Spinal cord (tissue), 9 donors: ENCODE measurements at regions not wholly inside any gene's neighbourhood (a gene's known extent, or its start where the extent isn't known, plus 50 kb on each side); places are given as distances from the start of the nearest gene placed in this dataset.
A peak's percentile ranks its signal among the peaks of the same experiment; 100 is the strongest.

Experiments used
- DNase-seq, 6 donors: peaks; one replicate each; pipeline versions ENCODE4 v3.0.0 to v3.0.0-alpha.2; 2013 to 2015; ENCODE audit warnings: low spot score in 6 of 6, low read depth in 4 of 6
- H3K27ac ChIP-seq: one replicate; pipeline ENCODE4 v1.5.1; 2013; ENCODE audit warnings: low read depth, low read length, control low read depth
- H3K27me3 ChIP-seq: one replicate; pipeline ENCODE4 v1.6.1; 2013; ENCODE audit warnings: low read length; ENCODE audit not compliant: control insufficient read depth, insufficient read depth
- H3K36me3 ChIP-seq: one replicate; pipeline ENCODE4 v1.6.1; 2013; ENCODE audit warnings: low read length; ENCODE audit not compliant: control insufficient read depth, insufficient read depth
- H3K4me1 ChIP-seq: one replicate; pipeline ENCODE4 v1.6.1; 2013; ENCODE audit warnings: low read length; ENCODE audit not compliant: control insufficient read depth, insufficient read depth
- H3K4me3 ChIP-seq: one replicate; pipeline ENCODE4 v1.5.1; 2013; ENCODE audit warnings: low read depth, low read length, control low read depth
- H3K9me3 ChIP-seq: one replicate; pipeline ENCODE4 v1.6.1; 2013; ENCODE audit warnings: low read length; ENCODE audit not compliant: control insufficient read depth, insufficient read depth
- WGBS: methylation state at CpG from one replicate; pipeline ENCODE4 v1.1.5; 2013; ENCODE audit warnings: missing lambda C conversion rate; ENCODE audit not compliant: insufficient coverage; 5-methylcytosine and 5-hydroxymethylcytosine counted together
- donor health status: healthy.

DNA sequence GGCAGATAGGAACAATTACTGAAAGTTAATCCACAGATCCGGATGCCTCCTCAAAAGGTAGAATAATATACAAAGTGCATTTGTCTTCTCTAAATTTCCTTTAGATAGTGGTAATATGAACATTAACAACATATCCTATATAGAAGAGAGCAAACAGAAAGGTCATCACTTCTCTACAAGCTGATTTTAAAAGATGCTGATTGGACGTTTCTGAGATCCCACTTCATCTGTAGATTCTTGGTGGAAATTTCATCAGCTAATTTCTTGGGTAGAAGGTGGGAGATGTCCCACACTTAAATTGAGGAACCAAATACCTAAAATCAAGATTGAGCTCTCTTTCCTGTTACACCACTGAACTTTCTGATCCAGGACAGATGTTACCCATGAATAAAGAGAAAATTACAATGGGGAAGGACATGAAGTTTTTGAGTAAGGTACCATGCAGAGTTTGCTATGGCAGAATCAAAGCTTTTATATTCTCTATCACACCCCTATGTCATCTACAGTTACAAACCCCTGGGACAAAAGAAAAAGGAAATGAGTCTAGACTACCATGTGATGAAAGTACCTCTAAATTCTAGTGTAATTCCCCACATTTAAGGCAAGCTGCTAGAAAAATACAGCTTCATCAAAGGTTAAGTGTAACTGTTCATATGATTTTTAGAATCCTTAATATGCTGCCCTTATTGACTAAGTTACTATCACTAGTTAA lies 189.2 kb upstream of the SETMAR start:
- Histone ChIP-seq H3K27me3 (no peaks in the 10 kb centered on the region), H3K27ac (no peak overlapping the region), H3K36me3 (no peaks in the 10 kb centered on the region), H3K4me1 (no peaks in the 10 kb centered on the region), H3K9me3 (no peaks in the 10 kb centered on the region), H3K4me3 (no peak overlapping the region)
- WGBS: no CpG with 5 or more reads among the region's 2 CpGs
- no peak for DNase-seq

DNA sequence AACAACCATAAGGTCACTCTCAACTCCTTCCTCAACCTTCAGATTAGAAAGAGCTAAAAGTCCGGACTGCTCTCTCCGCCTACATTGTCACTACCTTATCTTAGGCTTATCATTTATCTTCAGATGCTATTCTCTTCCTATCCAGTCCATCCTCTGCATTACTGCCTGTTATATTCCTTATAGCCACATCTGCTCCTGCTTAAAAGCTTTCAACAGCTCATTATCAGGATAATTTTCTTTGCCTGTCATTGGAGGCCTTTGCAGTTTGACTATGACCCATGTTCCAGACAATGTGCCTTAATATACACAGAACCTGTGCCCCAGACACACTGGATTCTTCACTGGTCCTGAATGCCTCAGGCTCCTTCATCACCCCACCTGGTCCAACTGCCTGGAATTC lies 184.1 kb upstream of the SETMAR start:
- H3K27me3 ChIP-seq: no peaks in the 10 kb centered on the region
- H3K4me1 ChIP-seq: no peaks in the 10 kb centered on the region
- 85% methylated on average over 2 of the region's 2 CpGs for WGBS
- no peak overlapping the region for H3K4me3 ChIP-seq
- no peaks in the 10 kb centered on the region for H3K36me3 ChIP-seq
- H3K9me3 ChIP-seq: no peaks in the 10 kb centered on the region
- no peak overlapping the region for H3K27ac ChIP-seq
- no peak for DNase-seq

DNA sequence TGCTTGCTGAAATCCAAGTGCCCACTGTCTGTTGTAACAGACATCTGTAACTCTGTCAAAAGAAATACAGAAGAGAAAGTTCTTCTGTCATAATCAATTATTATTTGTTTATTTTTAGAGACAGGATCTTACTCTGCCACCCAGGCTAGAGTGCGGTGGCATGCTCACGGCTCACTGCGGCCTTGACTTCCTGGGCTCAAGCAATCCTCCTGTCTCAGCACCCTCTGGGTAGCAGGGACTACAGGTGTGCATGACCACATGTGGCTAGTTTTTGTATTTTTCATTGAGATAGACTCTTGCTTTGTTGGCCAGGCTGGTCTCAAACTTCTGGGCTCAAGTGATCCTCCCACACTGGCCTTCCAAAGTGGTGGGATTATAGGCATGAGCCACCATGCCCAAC lies 177.6 kb upstream of the SETMAR start:
- Histone ChIP-seq H3K27ac (no peak overlapping the region), H3K36me3 (no peaks in the 10 kb centered on the region), H3K4me3 (no peak overlapping the region), H3K27me3 (no peaks in the 10 kb centered on the region), H3K4me1 (no peaks in the 10 kb centered on the region), H3K9me3 (no peaks in the 10 kb centered on the region)
- no peak for DNase-seq
- WGBS: no CpG with 5 or more reads among the region's 3 CpGs

DNA sequence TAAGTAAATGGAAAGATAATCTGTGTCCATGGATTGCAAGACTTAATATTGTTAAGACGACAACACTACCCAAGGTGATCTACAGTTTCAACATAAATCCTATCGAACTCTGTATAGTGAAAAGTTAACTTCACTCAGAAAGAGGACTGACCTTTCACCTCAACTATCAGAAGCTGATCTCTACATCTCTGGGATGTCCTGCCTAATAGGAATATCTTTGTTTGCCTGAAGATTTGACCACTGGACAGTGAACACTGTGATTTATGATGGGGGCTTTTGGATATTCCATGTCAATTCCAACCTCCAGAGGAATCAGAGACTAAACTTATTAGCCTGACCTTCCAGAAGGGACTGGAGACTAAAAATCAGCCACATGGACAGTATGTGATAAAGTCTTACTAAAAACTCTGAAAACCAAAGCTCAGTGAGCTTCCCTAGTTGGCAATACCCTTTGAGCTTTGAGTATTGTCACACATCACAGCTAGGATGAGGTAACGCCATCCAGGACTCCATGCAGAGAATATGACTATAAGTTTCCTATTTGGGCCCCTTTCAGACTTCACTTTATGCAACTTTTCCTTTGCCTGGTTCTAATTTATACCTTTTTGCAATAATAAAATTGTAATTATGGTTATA lies 164.9 kb upstream of the SETMAR start:
- Histone ChIP-seq H3K4me3 (no peak overlapping the region), H3K36me3 (no peaks in the 10 kb centered on the region), H3K27me3 (no peaks in the 10 kb centered on the region), H3K27ac (no peak overlapping the region), H3K4me1 (no peaks in the 10 kb centered on the region), H3K9me3 (no peaks in the 10 kb centered on the region)
- DNase-seq: no peak
- 80% methylated on average over 1 of the region's 3 CpGs for WGBS

DNA sequence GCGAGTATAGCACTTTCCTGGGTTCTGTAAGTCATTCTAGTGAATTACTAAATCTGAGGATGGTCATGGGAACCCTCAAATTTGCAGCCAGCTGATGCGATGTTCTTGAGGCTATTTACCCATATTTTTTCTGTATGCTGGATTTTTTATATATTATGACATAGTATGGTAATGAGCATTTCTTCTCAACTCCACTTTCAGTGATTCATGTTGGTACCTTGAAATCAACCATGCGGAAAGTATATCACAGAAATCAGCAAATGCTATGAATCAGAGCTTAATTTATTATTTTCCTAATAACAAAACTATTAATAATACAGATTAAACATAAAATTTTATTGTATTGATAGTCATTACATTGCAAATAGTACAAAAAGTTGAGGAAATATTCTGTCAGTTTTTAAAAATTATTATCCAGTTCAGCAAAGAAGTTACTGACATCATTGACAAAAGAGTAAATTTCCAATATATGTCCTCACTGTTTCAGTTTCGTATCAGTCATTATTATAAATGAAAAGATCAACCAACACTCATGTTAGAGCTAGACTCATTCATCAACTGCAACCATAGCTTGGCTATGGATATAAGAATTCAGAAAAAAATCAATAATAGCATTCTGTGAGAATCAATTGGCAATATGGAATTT lies 164.3 kb upstream of the SETMAR start:
- no peaks in the 10 kb centered on the region for H3K27me3 ChIP-seq
- H3K4me1 ChIP-seq: no peaks in the 10 kb centered on the region
- H3K9me3 ChIP-seq: no peaks in the 10 kb centered on the region
- H3K36me3 ChIP-seq: no peaks in the 10 kb centered on the region
- H3K27ac ChIP-seq: no peak overlapping the region
- no CpG with 5 or more reads among the region's 4 CpGs for WGBS
- H3K4me3 ChIP-seq: no peak overlapping the region
- no peak for DNase-seq

DNA sequence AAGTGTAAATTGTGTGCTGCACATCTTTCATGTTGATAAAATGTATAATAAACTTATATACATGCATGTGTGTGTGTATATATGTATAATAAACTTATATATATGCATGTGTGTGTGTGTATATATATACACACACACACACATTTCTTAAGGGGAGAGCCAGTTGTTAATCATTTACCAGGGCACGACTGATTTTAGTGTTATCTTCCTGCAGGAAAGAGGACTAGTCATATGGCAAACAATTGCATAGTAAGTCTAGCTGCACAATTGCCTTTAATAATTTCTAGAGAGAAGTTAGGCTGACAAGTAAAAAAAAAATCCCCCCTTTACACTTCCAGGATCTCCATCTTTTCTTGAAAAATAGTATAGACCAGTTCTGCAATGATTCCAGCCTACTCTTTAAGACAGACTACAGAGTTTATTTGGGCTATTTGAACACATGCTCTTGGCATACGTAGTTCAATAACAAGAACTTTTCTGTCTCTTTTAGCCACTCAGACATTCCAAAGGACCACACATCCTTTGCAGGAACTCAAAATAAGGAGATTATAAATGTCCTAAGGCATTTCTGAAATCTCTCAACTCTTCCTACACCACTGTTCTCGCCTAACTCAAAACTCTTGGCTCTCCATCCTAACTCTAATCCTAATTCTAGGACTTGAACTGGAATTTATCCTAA lies 163.6 kb upstream of the SETMAR start:
- H3K27ac ChIP-seq: no peak overlapping the region

DNA sequence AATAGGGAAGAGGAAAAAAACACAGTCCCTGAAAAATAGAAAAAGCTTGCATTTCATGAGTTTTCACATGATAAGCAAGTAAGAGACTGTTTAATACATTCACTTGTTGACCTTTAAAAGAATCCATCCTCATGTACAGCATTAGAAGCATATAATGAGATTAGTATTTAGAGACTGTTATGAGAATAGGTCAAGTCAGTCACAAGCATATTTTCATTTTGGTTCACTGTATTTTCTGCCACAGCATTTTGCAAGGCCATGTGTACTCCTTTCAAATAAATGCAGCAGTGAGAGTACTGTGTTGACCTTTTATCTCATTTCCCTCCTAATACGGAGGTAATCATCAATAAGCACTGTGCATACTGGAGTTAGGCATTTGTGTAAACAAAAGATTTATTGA lies 162.2 kb upstream of the SETMAR start:
- H3K4me3 ChIP-seq: no peak overlapping the region
- H3K27ac ChIP-seq: no peak overlapping the region
- no peaks in the 10 kb centered on the region for H3K36me3 ChIP-seq
- no peaks in the 10 kb centered on the region for H3K27me3 ChIP-seq
- no peaks in the 10 kb centered on the region for H3K9me3 ChIP-seq
- no peak for DNase-seq
- H3K4me1 ChIP-seq: no peaks in the 10 kb centered on the region
- WGBS: no CpG with 5 or more reads among the region's 1 CpG

More for the DNA sequence above, 163.6 kb upstream of the SETMAR start:
- WGBS: 90% methylated on average over 1 of the region's 3 CpGs
- H3K4me1 ChIP-seq: no peaks in the 10 kb centered on the region
- no peaks in the 10 kb centered on the region for H3K36me3 ChIP-seq
- no peak overlapping the region for H3K4me3 ChIP-seq
- H3K9me3 ChIP-seq: no peaks in the 10 kb centered on the region
- DNase-seq: no peak
- no peaks in the 10 kb centered on the region for H3K27me3 ChIP-seq

DNA sequence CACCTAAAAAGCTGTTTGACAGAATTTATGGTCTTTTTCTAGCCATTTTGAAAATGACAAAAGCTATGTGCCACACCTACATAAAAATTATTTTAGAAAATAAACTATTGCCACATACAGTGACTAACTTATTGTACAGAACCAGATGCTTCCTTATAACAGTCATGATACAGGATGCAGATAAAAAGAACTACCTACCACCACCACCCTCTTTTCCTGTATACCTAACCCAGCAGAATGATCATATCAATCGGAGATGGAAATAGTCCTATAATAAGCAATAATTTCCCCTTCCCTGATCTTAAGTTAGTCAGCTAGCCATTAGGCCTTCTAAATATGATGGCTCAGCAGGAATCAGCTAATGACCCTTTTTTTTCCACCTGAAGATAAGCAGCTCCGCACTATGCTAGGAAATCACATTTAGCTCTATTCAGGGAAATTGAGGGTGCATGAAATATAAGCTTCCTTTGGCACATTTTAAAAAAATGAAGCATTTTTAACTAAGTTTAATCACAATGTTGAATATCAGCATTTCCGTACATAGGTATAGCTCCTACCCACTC lies 155.5 kb upstream of the SETMAR start:
- no peak overlapping the region for H3K4me3 ChIP-seq
- H3K4me1 ChIP-seq: no peaks in the 10 kb centered on the region
- no peaks in the 10 kb centered on the region for H3K36me3 ChIP-seq
- peak in 1 of 6 donors; percentile 45 for DNase-seq
- no peaks in the 10 kb centered on the region for H3K9me3 ChIP-seq
- H3K27ac ChIP-seq: no peak overlapping the region
- no peaks in the 10 kb centered on the region for H3K27me3 ChIP-seq
- 100% methylated on average over 1 of the region's 3 CpGs for WGBS

DNA sequence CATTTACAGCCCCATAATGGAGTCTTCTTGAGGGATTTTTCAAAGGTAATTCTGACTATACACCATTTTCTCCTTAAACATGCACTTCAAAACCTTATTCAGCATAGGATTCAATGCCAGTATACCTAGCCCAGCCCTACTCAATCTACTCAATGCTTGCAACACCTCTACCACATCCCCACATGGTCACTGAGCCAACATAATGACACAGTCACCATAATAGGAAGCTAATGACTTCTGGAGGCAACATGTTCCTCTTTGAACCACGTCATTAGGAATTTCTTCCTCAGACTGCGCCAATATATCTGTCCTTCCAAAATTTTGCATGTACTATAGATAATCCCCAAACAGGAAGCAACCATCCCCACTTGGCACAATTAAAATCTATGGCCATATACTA lies 153.9 kb upstream of the SETMAR start:
- Histone ChIP-seq H3K9me3 (no peaks in the 10 kb centered on the region), H3K27me3 (no peaks in the 10 kb centered on the region), H3K27ac (no peak overlapping the region), H3K4me1 (no peaks in the 10 kb centered on the region), H3K36me3 (no peaks in the 10 kb centered on the region), H3K4me3 (no peak overlapping the region)
- DNase-seq: no peak
- 92% methylated on average over 2 of the region's 2 CpGs for WGBS
